HEK293 (cell line): ENCODE measurements at regions not wholly inside any gene's neighbourhood (a gene's known extent, or its start where the extent isn't known, plus 50 kb on each side); places are given as distances from the start of the nearest gene placed in this dataset.

Experiments used
- CTCF ChIA-PET: fragments of 350-600 bp; formaldehyde crosslinking; extraction: SDS; loops from one replicate; lab custom pipeline; 2021; ENCODE audit warnings: antibody characterized with exemption; lab: Yijun Ruan, JAX
- POLR2A ChIA-PET: fragments of 300-600 bp; formaldehyde crosslinking; extraction: SDS; loops from one replicate; lab custom pipeline; 2020; ENCODE audit warnings: antibody characterized with exemption, inconsistent platforms; lab: Yijun Ruan, JAX
- H3K27ac ChIP-seq: fragments of 200-500 bp; sonication (Bioruptor generic); 2 replicates; pipeline ENCODE4 v1.5.1; 2014; ENCODE audit warnings: low read depth, low read length, control low read depth, inconsistent platforms; ENCODE audit errors: extremely low read depth
- H3K36me3 ChIP-seq, 2 experiments: fragments of 200-500 bp in 1 of 2; sonication (Bioruptor generic) in 1 of 2; 1 replicate in 1 of 2; 2 replicates in 1 of 2; pipeline ENCODE4 v1.5.1; 2014 to 2017; ENCODE audit warnings: inconsistent platforms in 2 of 2, low read length in 2 of 2; ENCODE audit not compliant: control insufficient read depth in 2 of 2, insufficient read depth in 1 of 2
- H3K4me1 ChIP-seq: fragments of 200-500 bp; sonication (Bioruptor generic); 2 replicates; pipeline ENCODE4 v1.5.1; 2014; ENCODE audit warnings: mild to moderate bottlenecking, low read length, inconsistent platforms; ENCODE audit not compliant: control insufficient read depth, insufficient read depth
- H3K4me3 ChIP-seq: 2 replicates; pipeline ENCODE4 v1.5.1; 2011; ENCODE audit warnings: low read depth, mild to moderate bottlenecking, control low read depth, low read length, moderate library complexity
- H3K9me3 ChIP-seq: fragments of 200-500 bp; sonication (Bioruptor generic); 2 replicates; pipeline ENCODE4 v1.5.1; 2014; ENCODE audit warnings: low read depth, low read length, inconsistent platforms; ENCODE audit not compliant: control insufficient read depth, insufficient read depth
- MZF1 ChIP-seq: fragments of 450-650 bp; formaldehyde crosslinking; IDR thresholded peaks from 2 replicates; pipeline ENCODE4 v1.5.1; 2017; ENCODE audit warnings: missing biosample characterization, missing genetic modification characterization, borderline replicate concordance
- PRDM4 ChIP-seq: fragments of 450-650 bp; formaldehyde crosslinking; IDR thresholded peaks from 2 replicates; pipeline ENCODE4 v1.5.1; 2017; ENCODE audit warnings: missing biosample characterization, missing genetic modification characterization
- REST ChIP-seq: fragments of 450-650 bp; formaldehyde crosslinking; IDR thresholded peaks from 2 replicates; pipeline ENCODE4 v1.5.1; 2016; ENCODE audit warnings: missing biosample characterization, missing genetic modification characterization
- SCRT1 ChIP-seq: fragments of 450-650 bp; formaldehyde crosslinking; IDR thresholded peaks from 2 replicates; pipeline ENCODE4 v1.5.1; 2016; ENCODE audit warnings: missing biosample characterization, missing genetic modification characterization, borderline replicate concordance
- YY1 ChIP-seq: fragments of 450-650 bp; formaldehyde crosslinking; IDR thresholded peaks from 2 replicates; pipeline ENCODE4 v1.5.1; 2018; ENCODE audit warnings: missing biosample characterization, missing genetic modification characterization
- ZBTB21 ChIP-seq: fragments of 450-650 bp; formaldehyde crosslinking; IDR thresholded peaks from 2 replicates; pipeline ENCODE4 v1.5.1; 2017; ENCODE audit warnings: missing biosample characterization, missing genetic modification characterization
- ZFP3 ChIP-seq: fragments of 450-650 bp; formaldehyde crosslinking; IDR thresholded peaks from 2 replicates; pipeline ENCODE4 v1.5.1; 2016; ENCODE audit warnings: low read depth, missing biosample characterization, missing genetic modification characterization
- ZFP37 ChIP-seq: fragments of 450-650 bp; formaldehyde crosslinking; IDR thresholded peaks from 2 replicates; pipeline ENCODE4 v1.5.1; 2016; ENCODE audit warnings: missing biosample characterization, missing genetic modification characterization
- ZFP41 ChIP-seq: fragments of 450-650 bp; formaldehyde crosslinking; IDR thresholded peaks from 2 replicates; pipeline ENCODE4 v1.5.1; 2016; ENCODE audit warnings: missing biosample characterization, missing genetic modification characterization, borderline replicate concordance
- ZIC2 ChIP-seq: fragments of 450-650 bp; formaldehyde crosslinking; IDR thresholded peaks from 2 replicates; pipeline ENCODE4 v1.5.1; 2016; ENCODE audit warnings: missing biosample characterization, missing genetic modification characterization
- ZNF114 ChIP-seq: fragments of 450-650 bp; formaldehyde crosslinking; IDR thresholded peaks from 2 replicates; pipeline ENCODE4 v1.5.0; 2017; ENCODE audit warnings: missing biosample characterization, missing genetic modification characterization
- ZNF133 ChIP-seq: fragments of 450-650 bp; formaldehyde crosslinking; IDR thresholded peaks from 2 replicates; pipeline ENCODE4 v1.5.1; 2016; ENCODE audit warnings: missing biosample characterization, missing genetic modification characterization
- ZNF155 ChIP-seq: fragments of 450-650 bp; formaldehyde crosslinking; IDR thresholded peaks from 2 replicates; pipeline ENCODE4 v1.5.1; 2016; ENCODE audit warnings: missing biosample characterization, missing genetic modification characterization
- ZNF18 ChIP-seq: fragments of 450-650 bp; formaldehyde crosslinking; IDR thresholded peaks from 2 replicates; pipeline ENCODE4 v1.5.1; 2016; ENCODE audit warnings: missing biosample characterization, missing genetic modification characterization
- ZNF23 ChIP-seq: fragments of 450-650 bp; formaldehyde crosslinking; IDR thresholded peaks from 2 replicates; pipeline ENCODE4 v1.5.1; 2016; ENCODE audit warnings: missing biosample characterization, missing genetic modification characterization, borderline replicate concordance
- ZNF239 ChIP-seq: fragments of 450-650 bp; formaldehyde crosslinking; IDR thresholded peaks from 2 replicates; pipeline ENCODE4 v1.5.1; 2016; ENCODE audit warnings: missing biosample characterization, missing genetic modification characterization
- ZNF24 ChIP-seq: fragments of 450-650 bp; formaldehyde crosslinking; IDR thresholded peaks from 2 replicates; pipeline ENCODE4 v1.5.1; 2016; ENCODE audit warnings: missing biosample characterization, missing genetic modification characterization
- ZNF248 ChIP-seq: fragments of 450-650 bp; formaldehyde crosslinking; IDR thresholded peaks from 2 replicates; pipeline ENCODE4 v1.5.1; 2017; ENCODE audit warnings: missing biosample characterization, missing genetic modification characterization
- ZNF335 ChIP-seq: fragments of 450-650 bp; formaldehyde crosslinking; conservative IDR thresholded peaks from 2 replicates; pipeline ENCODE4 v1.5.1; 2016; ENCODE audit warnings: missing biosample characterization, missing genetic modification characterization
- ZNF362 ChIP-seq: fragments of 450-650 bp; formaldehyde crosslinking; IDR thresholded peaks from 2 replicates; pipeline ENCODE4 v1.5.1; 2016; ENCODE audit warnings: missing biosample characterization, missing genetic modification characterization
- ZNF529 ChIP-seq: fragments of 450-650 bp; formaldehyde crosslinking; IDR thresholded peaks from 2 replicates; pipeline ENCODE4 v1.5.1; 2017; ENCODE audit warnings: missing genetic modification characterization, missing biosample characterization; ENCODE audit not compliant: insufficient replicate concordance
- ZNF530 ChIP-seq: fragments of 450-650 bp; formaldehyde crosslinking; IDR thresholded peaks from 2 replicates; pipeline ENCODE4 v1.5.1; 2016; ENCODE audit warnings: low read depth, missing biosample characterization, missing genetic modification characterization
- ZNF610 ChIP-seq: fragments of 450-650 bp; formaldehyde crosslinking; IDR thresholded peaks from 2 replicates; pipeline ENCODE4 v1.5.1; 2016; ENCODE audit warnings: missing biosample characterization, missing genetic modification characterization, borderline replicate concordance
- ZNF654 ChIP-seq: fragments of 450-650 bp; formaldehyde crosslinking; IDR thresholded peaks from 2 replicates; pipeline ENCODE4 v1.5.1; 2016; ENCODE audit warnings: low read depth, missing biosample characterization, missing genetic modification characterization
- ZNF664 ChIP-seq: fragments of 450-650 bp; formaldehyde crosslinking; IDR thresholded peaks from 2 replicates; pipeline ENCODE4 v1.5.1; 2016; ENCODE audit warnings: missing biosample characterization, missing genetic modification characterization
- ZNF830 ChIP-seq: fragments of 450-650 bp; IDR thresholded peaks from 2 replicates; pipeline ENCODE4 v1.5.0; 2018; ENCODE audit warnings: missing biosample characterization, missing genetic modification characterization, low read depth, mild to moderate bottlenecking, moderate library complexity
- ZNF837 ChIP-seq: fragments of 450-650 bp; formaldehyde crosslinking; IDR thresholded peaks from 2 replicates; pipeline ENCODE4 v1.5.1; 2016; ENCODE audit warnings: missing biosample characterization, missing genetic modification characterization
- ZSCAN16 ChIP-seq: fragments of 450-650 bp; formaldehyde crosslinking; IDR thresholded peaks from 2 replicates; pipeline ENCODE4 v1.5.1; 2016; ENCODE audit warnings: missing biosample characterization, missing genetic modification characterization

GRCh38 chr1:164910671-164911070 is 351.7 kb downstream of the PBX1 start:
- CTCF ChIA-PET, result interaction anchor here (0.6 kb wide), 1 partner anchor 80 kb away, joined by 3 read pairs; no protein-coding TSS in a partner anchor
- H3K4me3 ChIP-seq, result no peak overlapping the region
- POLR2A ChIA-PET, result no interaction called here
- no peaks in the 10 kb centered on the region for H3K4me1 ChIP-seq
- H3K27ac ChIP-seq, result no peak overlapping the region
- no peaks in the 10 kb centered on the region for H3K36me3 ChIP-seq
- TF ChIP-seq ZBTB21, result no peak
- no peak for TF ChIP-seq ZFP37 (tag by site-specific recombination)
- no peak for TF ChIP-seq ZNF155
- TF ChIP-seq ZSCAN16 (tag by site-specific recombination), result no peak
- TF ChIP-seq SCRT1 (tag by site-specific recombination), result no peak
- no peak for TF ChIP-seq ZNF529 (tag by site-specific recombination)
- H3K9me3 ChIP-seq, result no peaks in the 10 kb centered on the region

- POLR2A ChIA-PET, result no interaction called here
Observed at GRCh38 chr1:164907666-164908065, 348.7 kb downstream of the PBX1 start.

GRCh38 chr1:164905869-164906268 is 346.9 kb downstream of the PBX1 start:
- Histone ChIP-seq H3K9me3 (no peaks in the 10 kb centered on the region), H3K4me1 (no peaks in the 10 kb centered on the region), H3K36me3 (no peaks in the 10 kb centered on the region), H3K4me3 (no peak overlapping the region), H3K27ac (no peak overlapping the region)
- ChIA-PET POLR2A (no interaction called here), CTCF (no interaction called here)
- TF ChIP-seq ZFP37 (tag by site-specific recombination) (no peak), ZNF23 (no peak), PRDM4 (no peak), ZNF610 (tag by site-specific recombination) (no peak), ZNF18 (tag by site-specific recombination) (no peak), REST (no peak), ZFP3 (tag by site-specific recombination) (no peak)

More at GRCh38 chr1:164907666-164908065, 348.7 kb downstream of the PBX1 start:
- H3K27ac ChIP-seq, result no peak overlapping the region
- CTCF ChIA-PET, result interaction anchor here (1.2 kb wide), 1 partner anchor 19 kb away, joined by 4 read pairs; no protein-coding TSS in a partner anchor
- no peaks in the 10 kb centered on the region for H3K36me3 ChIP-seq
- TF ChIP-seq ZNF530 (tag by site-specific recombination) (no peak), ZNF664 (tag by site-specific recombination) (no peak), ZNF24 (tag by site-specific recombination) (no peak), ZIC2 (tag by site-specific recombination) (no peak), ZNF654 (tag by site-specific recombination) (no peak), MZF1 (tag by site-specific recombination) (no peak), ZNF837 (tag by site-specific recombination) (no peak), ZNF362 (tag by site-specific recombination) (no peak), ZNF830 (tag by site-specific recombination) (no peak), ZNF18 (tag by site-specific recombination) (no peak), ZNF335 (tag by site-specific recombination) (no peak), YY1 (no peak), ZFP41 (tag by site-specific recombination) (no peak), ZNF114 (no peak), ZNF248 (no peak), ZNF239 (tag by site-specific recombination) (no peak), ZNF133 (tag by site-specific recombination) (no peak)
- TF ChIP-seq, all 188 proteins: peak for 0
- no peak overlapping the region for H3K4me3 ChIP-seq
- no peaks in the 10 kb centered on the region for H3K4me1 ChIP-seq
- H3K9me3 ChIP-seq, result no peaks in the 10 kb centered on the region
